ENCODE measurements at regions not wholly inside any gene's neighbourhood (a gene's known extent, or its start where the extent isn't known, plus 50 kb on each side); places are given as distances from the start of the nearest gene placed in this dataset.

DNA sequence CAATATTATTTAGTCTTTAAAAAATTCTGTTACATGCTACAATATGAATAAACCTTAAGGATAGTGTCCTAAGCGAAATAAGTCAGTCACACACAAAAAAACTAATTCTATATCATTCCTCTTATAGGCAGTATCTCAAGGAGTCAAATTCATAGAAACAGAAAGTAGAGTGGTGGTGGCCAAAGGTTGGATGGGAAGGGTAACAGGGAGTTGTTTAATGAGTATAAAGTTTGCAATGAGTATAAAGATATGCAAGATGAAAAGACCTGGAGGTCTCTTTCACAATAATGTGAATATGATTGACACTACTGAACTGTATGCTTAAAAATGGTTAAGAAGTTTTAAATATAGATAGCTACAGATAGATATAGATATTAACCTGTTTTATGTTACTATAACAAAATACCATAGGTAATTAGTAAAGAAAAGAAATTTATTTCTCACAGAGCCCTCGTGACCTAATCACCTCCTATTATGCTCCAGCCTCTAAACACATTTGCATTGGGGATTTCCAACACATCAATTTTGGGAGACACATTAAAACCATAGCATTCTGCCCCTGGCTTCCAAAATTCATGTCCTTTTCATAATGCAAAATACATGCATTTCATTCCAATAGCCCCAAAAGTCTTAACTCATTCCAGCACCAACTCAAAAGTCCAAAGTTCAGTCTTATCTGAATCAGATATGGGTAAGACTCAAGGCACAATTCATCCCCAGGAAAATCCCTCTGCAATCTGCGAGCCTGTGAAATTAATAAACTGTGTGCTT lies 93.6 kb downstream of the ATPSCKMT start:
- Histone ChIP-seq H3K9me3 (ENCODE audit: low read depth) (no peaks in the 10 kb centered on the region), H3K4me1 (ENCODE audit: insufficient read depth) (peaks cover 4% of the 10 kb centered on the region)
- WGBS (ENCODE audit: low lambda C conversion rate, missing lambda C conversion rate) = 69% methylated on average over 3 of the region's 3 CpGs

DNA sequence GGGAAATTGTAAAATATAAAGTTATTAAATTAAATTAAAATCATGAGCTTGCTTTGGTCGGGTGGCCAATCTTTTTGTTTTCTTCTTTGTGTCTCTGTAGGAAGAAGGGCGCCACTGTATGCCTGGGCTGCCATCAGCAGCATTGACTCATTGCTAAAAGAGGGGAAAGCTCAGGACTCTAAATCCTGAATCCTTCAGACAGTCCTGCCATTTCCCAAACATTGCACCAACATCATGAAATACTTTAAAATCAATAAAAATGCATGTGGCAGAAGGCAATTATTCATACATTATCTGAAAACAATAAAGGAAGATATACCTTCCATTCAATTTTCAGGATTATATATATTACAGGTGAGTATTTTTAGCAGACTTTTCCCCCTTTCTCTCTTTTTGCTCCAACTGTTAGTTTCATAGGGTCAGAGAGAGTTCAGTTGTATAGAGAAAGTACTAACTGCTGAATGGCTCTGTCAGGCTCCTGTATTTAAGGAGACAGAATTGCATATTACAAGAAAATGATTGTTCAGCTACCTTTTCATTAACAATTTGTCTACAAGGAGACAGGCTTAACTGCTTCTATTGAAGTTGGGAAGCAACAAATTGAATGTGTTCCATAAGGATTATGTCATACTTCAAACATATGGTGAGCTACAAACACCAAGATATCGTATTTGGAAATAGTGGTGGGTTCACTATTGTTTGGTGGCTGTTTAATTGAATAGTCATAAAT lies 95.7 kb downstream of the ATPSCKMT start:
- 85% methylated on average over 3 of the region's 3 CpGs for WGBS (ENCODE audit: low lambda C conversion rate, missing lambda C conversion rate)
- no peak overlapping the region for H3K27ac ChIP-seq
- TF ChIP-seq EZH2phosphoT487 (IDR thresholded peaks at IDR 0.05; ENCODE audit: low read depth, severe bottlenecking, unreplicated experiment) (no peak), EZH2 (IDR thresholded peaks at IDR 0.05; ENCODE audit: borderline replicate concordance) (no peak)
- TF ChIP-seq, protein P1, sequence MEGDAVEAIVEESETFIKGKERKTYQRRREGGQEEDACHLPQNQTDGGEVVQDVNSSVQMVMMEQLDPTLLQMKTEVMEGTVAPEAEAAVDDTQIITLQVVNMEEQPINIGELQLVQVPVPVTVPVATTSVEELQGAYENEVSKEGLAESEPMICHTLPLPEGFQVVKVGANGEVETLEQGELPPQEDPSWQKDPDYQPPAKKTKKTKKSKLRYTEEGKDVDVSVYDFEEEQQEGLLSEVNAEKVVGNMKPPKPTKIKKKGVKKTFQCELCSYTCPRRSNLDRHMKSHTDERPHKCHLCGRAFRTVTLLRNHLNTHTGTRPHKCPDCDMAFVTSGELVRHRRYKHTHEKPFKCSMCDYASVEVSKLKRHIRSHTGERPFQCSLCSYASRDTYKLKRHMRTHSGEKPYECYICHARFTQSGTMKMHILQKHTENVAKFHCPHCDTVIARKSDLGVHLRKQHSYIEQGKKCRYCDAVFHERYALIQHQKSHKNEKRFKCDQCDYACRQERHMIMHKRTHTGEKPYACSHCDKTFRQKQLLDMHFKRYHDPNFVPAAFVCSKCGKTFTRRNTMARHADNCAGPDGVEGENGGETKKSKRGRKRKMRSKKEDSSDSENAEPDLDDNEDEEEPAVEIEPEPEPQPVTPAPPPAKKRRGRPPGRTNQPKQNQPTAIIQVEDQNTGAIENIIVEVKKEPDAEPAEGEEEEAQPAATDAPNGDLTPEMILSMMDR (IDR thresholded peaks at IDR 0.05; ENCODE audit: poor library complexity) = no peak
- no peak overlapping the region for H2AFZ ChIP-seq
- no peaks in the 10 kb centered on the region for H3K27me3 ChIP-seq
- no peaks in the 10 kb centered on the region for H3K9me2 ChIP-seq (replicated peaks; ENCODE audit: insufficient read depth)
- no peaks in the 10 kb centered on the region for H4K20me1 ChIP-seq (ENCODE audit: insufficient read depth, poor library complexity, severe bottlenecking)
- DNase-seq (ENCODE audit: low spot score) = no peak
- H3K36me3 ChIP-seq (replicated peaks; ENCODE audit: insufficient read depth, low read depth) = no peaks in the 10 kb centered on the region
- H3K4me1 ChIP-seq (ENCODE audit: insufficient read depth) = peaks cover 4% of the 10 kb centered on the region
- H3K4me3 ChIP-seq = no peak overlapping the region
- H3K79me2 ChIP-seq = no peaks in the 10 kb centered on the region
- H3K9me3 ChIP-seq (ENCODE audit: low read depth) = no peaks in the 10 kb centered on the region
- H3K4me2 ChIP-seq = no peak overlapping the region

More for the DNA sequence above, 93.6 kb downstream of the ATPSCKMT start:
- no peak overlapping the region for H3K4me2 ChIP-seq
- H3K79me2 ChIP-seq = no peaks in the 10 kb centered on the region
- TF ChIP-seq EZH2phosphoT487 (IDR thresholded peaks at IDR 0.05; ENCODE audit: low read depth, severe bottlenecking, unreplicated experiment) (no peak), EZH2 (IDR thresholded peaks at IDR 0.05; ENCODE audit: borderline replicate concordance) (no peak)
- TF ChIP-seq, protein P1 (IDR thresholded peaks at IDR 0.05; ENCODE audit: poor library complexity) = no peak
- no peak for DNase-seq (ENCODE audit: low spot score)
- H4K20me1 ChIP-seq (ENCODE audit: insufficient read depth, poor library complexity, severe bottlenecking) = no peaks in the 10 kb centered on the region
- H3K27ac ChIP-seq = no peak overlapping the region
- no peak overlapping the region for H2AFZ ChIP-seq
- no peaks in the 10 kb centered on the region for H3K9me2 ChIP-seq (replicated peaks; ENCODE audit: insufficient read depth)
- no peaks in the 10 kb centered on the region for H3K36me3 ChIP-seq (replicated peaks; ENCODE audit: insufficient read depth, low read depth)
- no peak overlapping the region for H3K4me3 ChIP-seq
- H3K27me3 ChIP-seq = no peaks in the 10 kb centered on the region

DNA sequence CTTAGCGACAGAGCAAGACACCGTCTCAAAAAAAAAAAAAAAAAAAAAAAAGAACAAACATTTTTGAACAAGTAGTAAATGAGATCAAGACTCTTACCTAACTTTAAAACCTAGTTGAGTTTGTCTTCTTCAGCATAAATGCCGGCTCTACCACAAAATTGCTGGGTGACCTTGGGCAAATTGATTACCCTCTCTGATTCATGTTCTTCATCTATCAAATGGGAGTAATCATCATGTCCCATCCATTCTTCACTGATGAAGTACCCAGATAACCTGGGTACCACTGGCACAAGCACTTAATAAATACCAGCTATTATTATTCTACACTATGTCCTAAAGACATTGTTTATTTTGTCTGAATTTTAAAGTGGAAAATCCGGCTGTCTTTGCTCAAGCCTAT lies 96.3 kb downstream of the ATPSCKMT start:
- TF ChIP-seq, protein P1 (IDR thresholded peaks at IDR 0.05; ENCODE audit: poor library complexity) = no peak
- TF ChIP-seq EZH2phosphoT487 (IDR thresholded peaks at IDR 0.05; ENCODE audit: low read depth, severe bottlenecking, unreplicated experiment) (no peak), EZH2 (IDR thresholded peaks at IDR 0.05; ENCODE audit: borderline replicate concordance) (no peak)
- H3K27ac ChIP-seq = no peak overlapping the region
- H3K36me3 ChIP-seq (replicated peaks; ENCODE audit: insufficient read depth, low read depth) = no peaks in the 10 kb centered on the region

More for the DNA sequence above, 96.3 kb downstream of the ATPSCKMT start:
- H3K9me3 ChIP-seq (ENCODE audit: low read depth) = no peaks in the 10 kb centered on the region
- no peak overlapping the region for H2AFZ ChIP-seq
- H3K4me3 ChIP-seq = no peak overlapping the region
- H3K4me1 ChIP-seq (ENCODE audit: insufficient read depth) = peaks cover 4% of the 10 kb centered on the region
- no peak for DNase-seq (ENCODE audit: low spot score)
- WGBS (ENCODE audit: low lambda C conversion rate, missing lambda C conversion rate) = 85% methylated on average over 4 of the region's 4 CpGs
- H3K79me2 ChIP-seq = no peaks in the 10 kb centered on the region
- no peaks in the 10 kb centered on the region for H4K20me1 ChIP-seq (ENCODE audit: insufficient read depth, poor library complexity, severe bottlenecking)
- no peak overlapping the region for H3K4me2 ChIP-seq
- no peaks in the 10 kb centered on the region for H3K27me3 ChIP-seq
- no peaks in the 10 kb centered on the region for H3K9me2 ChIP-seq (replicated peaks; ENCODE audit: insufficient read depth)

Data from hepatocyte (in vitro differentiated cells).